Activated naive CD4-positive, alpha-beta T cell treated with Interleukin-2 at 50 U/mL for 16 hours (primary cell): ENCODE measurements at regions not wholly inside any gene's neighbourhood (a gene's known extent, or its start where the extent isn't known, plus 50 kb on each side); places are given as distances from the start of the nearest gene placed in this dataset.

Experiments used
- DNase-seq: peaks from one replicate; pipeline ENCODE4 v3.0.0-alpha.2; 2020

- no peak for DNase-seq
These were observed 1022.7 kb downstream of the IGSF11 start for GRCh38 chr3:118011910-118012309.

- DNase-seq, result no peak
These were observed 1005.6 kb downstream of the IGSF11 start for GRCh38 chr3:118029049-118029448.

- no peak for DNase-seq
These were observed 998.4 kb downstream of the IGSF11 start for GRCh38 chr3:118036215-118036614.

- DNase-seq, result no peak
These were observed 979.3 kb downstream of the IGSF11 start for GRCh38 chr3:118055381-118055780.

- DNase-seq, result no peak
These were observed 977.6 kb downstream of the IGSF11 start for GRCh38 chr3:118057086-118057485.

- no peak for DNase-seq
These were observed 975.5 kb downstream of the IGSF11 start for GRCh38 chr3:118059096-118059495.

- no peak for DNase-seq
These were observed 967.2 kb downstream of the IGSF11 start for GRCh38 chr3:118067439-118067838.

GRCh38 chr3:118075873-118076272 is 958.8 kb downstream of the IGSF11 start:
- no peak for DNase-seq

- DNase-seq, result no peak
These were observed 957.3 kb downstream of the IGSF11 start for GRCh38 chr3:118077332-118077731.

- no peak for DNase-seq
These were observed 953.8 kb downstream of the IGSF11 start for GRCh38 chr3:118080889-118081288.

- no peak for DNase-seq
These were observed 946.0 kb downstream of the IGSF11 start for GRCh38 chr3:118088696-118089095.

GRCh38 chr3:118089563-118089962 is 945.1 kb downstream of the IGSF11 start:
- DNase-seq, result no peak

GRCh38 chr3:118097226-118097625 is 937.4 kb downstream of the IGSF11 start:
- DNase-seq, result no peak

- DNase-seq, result no peak
These were observed 937.0 kb downstream of the IGSF11 start for GRCh38 chr3:118097660-118098059.

- no peak for DNase-seq
These were observed 935.8 kb downstream of the IGSF11 start for GRCh38 chr3:118098827-118099226.

GRCh38 chr3:118101891-118102290 is 932.8 kb downstream of the IGSF11 start:
- DNase-seq, result no peak

GRCh38 chr3:118102737-118103136 is 931.9 kb downstream of the IGSF11 start:
- no peak for DNase-seq

- DNase-seq, result no peak
These were observed 926.4 kb downstream of the IGSF11 start for GRCh38 chr3:118108201-118108600.

- DNase-seq, result no peak
These were observed 925.9 kb downstream of the IGSF11 start for GRCh38 chr3:118108769-118109168.

- no peak for DNase-seq
These were observed 924.4 kb downstream of the IGSF11 start for GRCh38 chr3:118110211-118110610.

GRCh38 chr3:118116991-118117390 is 917.7 kb downstream of the IGSF11 start:
- DNase-seq, result no peak

- no peak for DNase-seq
These were observed 907.9 kb downstream of the IGSF11 start for GRCh38 chr3:118126751-118127150.

GRCh38 chr3:118127992-118128391 is 906.7 kb downstream of the IGSF11 start:
- no peak for DNase-seq

- no peak for DNase-seq
These were observed 905.8 kb downstream of the IGSF11 start for GRCh38 chr3:118128886-118129285.

- no peak for DNase-seq
These were observed 896.9 kb downstream of the IGSF11 start for GRCh38 chr3:118137778-118138177.

- DNase-seq, result no peak
These were observed 889.7 kb downstream of the IGSF11 start for GRCh38 chr3:118144919-118145318.
